Large intestine (tissue), 3 donors: ENCODE measurements at regions not wholly inside any gene's neighbourhood (a gene's known extent, or its start where the extent isn't known, plus 50 kb on each side); places are given as distances from the start of the nearest gene placed in this dataset.

Source experiments
- DNase-seq, 2 donors: peaks; one replicate each; pipeline versions ENCODE4 v3.0.0 to v3.0.0-alpha.2; 2013
- H3K27ac ChIP-seq: one replicate; pipeline ENCODE4 v1.5.1; 2013; ENCODE audit warnings: low read length
- H3K27me3 ChIP-seq: 2 replicates; pipeline ENCODE4 v1.6.1; 2013; ENCODE audit warnings: low read length; ENCODE audit not compliant: control insufficient read depth, insufficient read depth
- H3K36me3 ChIP-seq: 2 replicates; pipeline ENCODE4 v1.6.1; 2013; ENCODE audit warnings: low read length; ENCODE audit not compliant: control insufficient read depth, insufficient read depth
- H3K4me1 ChIP-seq: one replicate; pipeline ENCODE4 v1.6.1; 2013; ENCODE audit warnings: low read length; ENCODE audit not compliant: control insufficient read depth, insufficient read depth
- H3K4me3 ChIP-seq: one replicate; pipeline ENCODE4 v1.5.1; 2013; ENCODE audit warnings: low read length
- H3K9me3 ChIP-seq: one replicate; pipeline ENCODE4 v1.6.1; 2013; ENCODE audit warnings: mild to moderate bottlenecking, low read depth, low read length, moderate library complexity; ENCODE audit not compliant: control insufficient read depth
- WGBS: methylation state at CpG from one replicate; pipeline ENCODE4 v1.1.5; 2013; ENCODE audit warnings: low lambda C conversion rate; ENCODE audit not compliant: insufficient coverage; 5-methylcytosine and 5-hydroxymethylcytosine counted together

- H3K4me3 ChIP-seq: no peak overlapping the region
- H3K27me3 ChIP-seq: no peaks in the 10 kb centered on the region
- no peaks in the 10 kb centered on the region for H3K4me1 ChIP-seq
- WGBS: 89% methylated on average over 3 of the region's 3 CpGs
- no peaks in the 10 kb centered on the region for H3K9me3 ChIP-seq
- H3K27ac ChIP-seq: no peak overlapping the region
- no peaks in the 10 kb centered on the region for H3K36me3 ChIP-seq
- DNase-seq: no peak
These were observed 478.2 kb upstream of the EEF2KMT start for GRCh38 chr16:5575646-5576245.

GRCh38 chr16:5575121-5575520 is 477.5 kb upstream of the EEF2KMT start:
- WGBS: 92% methylated on average over 2 of the region's 6 CpGs
- H3K27ac ChIP-seq: no peak overlapping the region
- H3K4me1 ChIP-seq: no peaks in the 10 kb centered on the region
- no peaks in the 10 kb centered on the region for H3K9me3 ChIP-seq
- no peaks in the 10 kb centered on the region for H3K27me3 ChIP-seq
- H3K36me3 ChIP-seq: no peaks in the 10 kb centered on the region
- no peak overlapping the region for H3K4me3 ChIP-seq
- DNase-seq: no peak

DNA sequence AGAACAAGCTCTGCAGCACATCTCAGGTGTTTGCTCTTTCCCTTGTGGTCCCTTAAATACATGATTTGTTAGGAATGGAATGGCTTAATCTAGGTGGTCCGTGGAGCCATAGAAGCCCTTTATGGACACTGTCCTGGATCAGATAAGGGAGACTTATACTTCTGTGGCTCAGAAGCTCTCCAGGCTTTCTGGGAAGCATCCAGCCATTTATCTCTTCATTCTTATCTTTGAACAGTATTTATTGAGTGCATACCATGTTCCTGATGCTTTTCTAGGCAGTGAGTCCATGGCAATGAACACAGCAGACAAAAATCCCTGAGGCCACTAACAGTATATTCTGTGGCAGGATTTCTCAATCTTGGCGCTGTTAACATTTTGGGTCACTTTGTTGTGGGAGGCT is 474.5 kb upstream of the EEF2KMT start:
- Histone ChIP-seq H3K27me3 (no peaks in the 10 kb centered on the region), H3K9me3 (no peaks in the 10 kb centered on the region), H3K27ac (no peak overlapping the region), H3K36me3 (no peaks in the 10 kb centered on the region), H3K4me3 (no peak overlapping the region), H3K4me1 (no peaks in the 10 kb centered on the region)
- WGBS: no CpG with 5 or more reads among the region's 2 CpGs
- DNase-seq: no peak

GRCh38 chr16:5571446-5571845 is 473.9 kb upstream of the EEF2KMT start:
- Histone ChIP-seq H3K27ac (no peak overlapping the region), H3K27me3 (no peaks in the 10 kb centered on the region), H3K36me3 (no peaks in the 10 kb centered on the region), H3K4me3 (no peak overlapping the region), H3K9me3 (no peaks in the 10 kb centered on the region), H3K4me1 (no peaks in the 10 kb centered on the region)
- no CpG with 5 or more reads among the region's 8 CpGs for WGBS
- no peak for DNase-seq

GRCh38 chr16:5561800-5562199 is 464.2 kb upstream of the EEF2KMT start:
- no CpG with 5 or more reads among the region's 6 CpGs for WGBS
- DNase-seq: no peak
- Histone ChIP-seq H3K36me3 (no peaks in the 10 kb centered on the region), H3K4me3 (no peak overlapping the region), H3K9me3 (no peaks in the 10 kb centered on the region), H3K27me3 (no peaks in the 10 kb centered on the region), H3K4me1 (no peaks in the 10 kb centered on the region), H3K27ac (no peak overlapping the region)

GRCh38 chr16:5560084-5560483 is 462.5 kb upstream of the EEF2KMT start:
- no peaks in the 10 kb centered on the region for H3K36me3 ChIP-seq
- H3K27me3 ChIP-seq: no peaks in the 10 kb centered on the region
- no peak overlapping the region for H3K4me3 ChIP-seq
- H3K9me3 ChIP-seq: no peaks in the 10 kb centered on the region
- DNase-seq: no peak
- H3K27ac ChIP-seq: no peak overlapping the region
- WGBS: no CpG with 5 or more reads among the region's 2 CpGs
- H3K4me1 ChIP-seq: no peaks in the 10 kb centered on the region

DNA sequence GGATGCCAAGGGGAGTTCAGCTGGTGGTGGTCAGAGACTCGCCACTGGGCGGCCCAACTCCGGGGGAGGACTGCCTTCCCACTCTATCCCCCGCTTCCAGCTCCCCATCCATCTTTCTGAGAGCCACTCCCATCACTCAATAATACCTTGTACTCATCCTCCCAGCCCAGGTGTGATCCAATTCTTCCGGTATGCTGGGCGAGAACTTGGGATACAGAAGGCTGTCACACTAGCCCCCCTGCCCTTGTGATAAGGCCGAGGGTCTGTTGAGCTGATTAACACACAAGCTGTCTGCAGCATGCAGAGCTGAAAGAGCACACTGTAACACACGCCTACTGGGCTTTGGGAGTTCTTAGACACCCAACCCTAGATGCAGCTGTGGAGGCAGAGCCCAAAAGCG is 460.4 kb upstream of the EEF2KMT start:
- H3K4me3 ChIP-seq: no peak overlapping the region
- DNase-seq: no peak
- H3K27ac ChIP-seq: no peak overlapping the region
- H3K36me3 ChIP-seq: no peaks in the 10 kb centered on the region
- no peaks in the 10 kb centered on the region for H3K9me3 ChIP-seq
- no peaks in the 10 kb centered on the region for H3K27me3 ChIP-seq
- no peaks in the 10 kb centered on the region for H3K4me1 ChIP-seq
- no CpG with 5 or more reads among the region's 9 CpGs for WGBS

- no CpG with 5 or more reads among the region's 3 CpGs for WGBS
- Histone ChIP-seq H3K4me1 (no peaks in the 10 kb centered on the region), H3K4me3 (no peak overlapping the region), H3K9me3 (no peaks in the 10 kb centered on the region), H3K36me3 (no peaks in the 10 kb centered on the region), H3K27ac (no peak overlapping the region), H3K27me3 (no peaks in the 10 kb centered on the region)
- DNase-seq: no peak
These were observed 459.9 kb upstream of the EEF2KMT start for GRCh38 chr16:5557448-5557847.

DNA sequence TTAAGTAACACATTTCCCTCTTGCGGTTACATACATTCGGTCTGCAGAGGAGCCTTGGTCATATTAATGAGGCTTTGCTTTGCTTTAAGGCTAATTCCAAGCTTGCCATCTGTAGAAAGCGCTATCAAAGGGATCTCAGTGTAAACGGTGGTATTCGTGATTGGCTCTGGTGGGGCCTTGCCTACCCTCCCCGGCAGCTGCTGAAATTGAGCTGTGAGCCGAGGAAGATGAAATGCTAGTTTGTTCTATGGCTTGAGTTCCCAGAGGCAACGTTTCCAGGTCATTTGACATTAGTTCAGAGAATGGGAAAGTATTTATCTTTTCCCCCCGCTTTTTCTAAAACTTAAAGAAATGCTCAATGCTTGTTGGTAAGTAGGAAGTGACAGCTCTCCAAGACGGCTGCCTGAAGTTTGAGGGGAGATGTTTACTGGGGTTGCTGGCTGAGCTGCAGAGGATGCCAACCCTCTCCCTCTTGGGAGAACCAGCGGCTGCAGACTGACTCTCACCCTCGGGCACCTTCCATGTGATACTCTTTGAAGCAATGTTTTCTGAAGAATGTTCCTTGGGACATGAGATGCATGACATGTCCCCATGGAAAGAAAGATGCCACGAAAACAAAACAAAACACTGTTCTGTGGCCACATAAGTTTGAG is 458.7 kb upstream of the EEF2KMT start:
- Histone ChIP-seq H3K4me1 (no peaks in the 10 kb centered on the region), H3K27ac (no peak overlapping the region), H3K36me3 (no peaks in the 10 kb centered on the region), H3K9me3 (no peaks in the 10 kb centered on the region), H3K4me3 (no peak overlapping the region), H3K27me3 (no peaks in the 10 kb centered on the region)
- WGBS: no CpG with 5 or more reads among the region's 13 CpGs
- DNase-seq: no peak

- Histone ChIP-seq H3K9me3 (no peaks in the 10 kb centered on the region), H3K4me3 (no peak overlapping the region), H3K36me3 (no peaks in the 10 kb centered on the region), H3K27ac (no peak overlapping the region), H3K4me1 (no peaks in the 10 kb centered on the region), H3K27me3 (no peaks in the 10 kb centered on the region)
- DNase-seq: no peak
- WGBS: no CpG with 5 or more reads among the region's 7 CpGs
These were observed 454.3 kb upstream of the EEF2KMT start for GRCh38 chr16:5551909-5552308.

GRCh38 chr16:5549802-5550201 is 452.2 kb upstream of the EEF2KMT start:
- no peak for DNase-seq
- H3K27ac ChIP-seq: no peak overlapping the region
- no peak overlapping the region for H3K4me3 ChIP-seq
- H3K4me1 ChIP-seq: no peaks in the 10 kb centered on the region
- no peaks in the 10 kb centered on the region for H3K9me3 ChIP-seq
- H3K36me3 ChIP-seq: no peaks in the 10 kb centered on the region
- WGBS: no CpG with 5 or more reads among the region's 3 CpGs
- H3K27me3 ChIP-seq: no peaks in the 10 kb centered on the region
